ENCODE measurements at regions not wholly inside any gene's neighbourhood (a gene's known extent, or its start where the extent isn't known, plus 50 kb on each side); places are given as distances from the start of the nearest gene placed in this dataset.

DNA sequence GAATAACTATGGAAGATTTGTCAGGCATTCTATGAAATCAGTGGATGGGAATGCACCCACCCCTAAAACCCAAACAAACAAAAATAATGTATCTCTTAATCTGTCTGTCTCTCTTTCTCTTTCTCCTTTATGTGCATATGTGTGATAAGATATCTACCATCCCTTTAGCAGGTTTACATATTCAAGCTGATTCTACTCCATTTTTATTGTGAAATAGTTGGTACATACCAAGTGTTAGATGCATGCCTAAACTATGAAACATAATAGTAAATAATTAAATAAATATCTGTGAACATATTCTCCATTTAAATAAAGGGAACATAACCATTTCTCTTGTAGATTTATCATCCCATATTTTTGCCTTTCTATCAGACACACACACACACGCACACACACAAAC lies 121.8 kb upstream of the PCDH9 start:
- TF ChIP-seq POLR2A (IDR thresholded peaks at IDR 0.05; ENCODE audit: low read length) (no peak), CEBPB (IDR thresholded peaks at IDR 0.05) (no peak), CHD2 (IDR thresholded peaks at IDR 0.05; ENCODE audit: low read length, partially characterized antibody) (no peak), NR3C1 (IDR thresholded peaks at IDR 0.05) (no peak), TP53 (CRISPR knock-in tag; IDR thresholded peaks at IDR 0.05) (no peak), SMC3 (IDR thresholded peaks at IDR 0.05) (no peak), EP300 (IDR thresholded peaks at IDR 0.05) (no peak)
- TF ChIP-seq, protein P1, sequence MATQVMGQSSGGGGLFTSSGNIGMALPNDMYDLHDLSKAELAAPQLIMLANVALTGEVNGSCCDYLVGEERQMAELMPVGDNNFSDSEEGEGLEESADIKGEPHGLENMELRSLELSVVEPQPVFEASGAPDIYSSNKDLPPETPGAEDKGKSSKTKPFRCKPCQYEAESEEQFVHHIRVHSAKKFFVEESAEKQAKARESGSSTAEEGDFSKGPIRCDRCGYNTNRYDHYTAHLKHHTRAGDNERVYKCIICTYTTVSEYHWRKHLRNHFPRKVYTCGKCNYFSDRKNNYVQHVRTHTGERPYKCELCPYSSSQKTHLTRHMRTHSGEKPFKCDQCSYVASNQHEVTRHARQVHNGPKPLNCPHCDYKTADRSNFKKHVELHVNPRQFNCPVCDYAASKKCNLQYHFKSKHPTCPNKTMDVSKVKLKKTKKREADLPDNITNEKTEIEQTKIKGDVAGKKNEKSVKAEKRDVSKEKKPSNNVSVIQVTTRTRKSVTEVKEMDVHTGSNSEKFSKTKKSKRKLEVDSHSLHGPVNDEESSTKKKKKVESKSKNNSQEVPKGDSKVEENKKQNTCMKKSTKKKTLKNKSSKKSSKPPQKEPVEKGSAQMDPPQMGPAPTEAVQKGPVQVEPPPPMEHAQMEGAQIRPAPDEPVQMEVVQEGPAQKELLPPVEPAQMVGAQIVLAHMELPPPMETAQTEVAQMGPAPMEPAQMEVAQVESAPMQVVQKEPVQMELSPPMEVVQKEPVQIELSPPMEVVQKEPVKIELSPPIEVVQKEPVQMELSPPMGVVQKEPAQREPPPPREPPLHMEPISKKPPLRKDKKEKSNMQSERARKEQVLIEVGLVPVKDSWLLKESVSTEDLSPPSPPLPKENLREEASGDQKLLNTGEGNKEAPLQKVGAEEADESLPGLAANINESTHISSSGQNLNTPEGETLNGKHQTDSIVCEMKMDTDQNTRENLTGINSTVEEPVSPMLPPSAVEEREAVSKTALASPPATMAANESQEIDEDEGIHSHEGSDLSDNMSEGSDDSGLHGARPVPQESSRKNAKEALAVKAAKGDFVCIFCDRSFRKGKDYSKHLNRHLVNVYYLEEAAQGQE (IDR thresholded peaks at IDR 0.05) = no peak
- TF ChIP-seq, protein P2, sequence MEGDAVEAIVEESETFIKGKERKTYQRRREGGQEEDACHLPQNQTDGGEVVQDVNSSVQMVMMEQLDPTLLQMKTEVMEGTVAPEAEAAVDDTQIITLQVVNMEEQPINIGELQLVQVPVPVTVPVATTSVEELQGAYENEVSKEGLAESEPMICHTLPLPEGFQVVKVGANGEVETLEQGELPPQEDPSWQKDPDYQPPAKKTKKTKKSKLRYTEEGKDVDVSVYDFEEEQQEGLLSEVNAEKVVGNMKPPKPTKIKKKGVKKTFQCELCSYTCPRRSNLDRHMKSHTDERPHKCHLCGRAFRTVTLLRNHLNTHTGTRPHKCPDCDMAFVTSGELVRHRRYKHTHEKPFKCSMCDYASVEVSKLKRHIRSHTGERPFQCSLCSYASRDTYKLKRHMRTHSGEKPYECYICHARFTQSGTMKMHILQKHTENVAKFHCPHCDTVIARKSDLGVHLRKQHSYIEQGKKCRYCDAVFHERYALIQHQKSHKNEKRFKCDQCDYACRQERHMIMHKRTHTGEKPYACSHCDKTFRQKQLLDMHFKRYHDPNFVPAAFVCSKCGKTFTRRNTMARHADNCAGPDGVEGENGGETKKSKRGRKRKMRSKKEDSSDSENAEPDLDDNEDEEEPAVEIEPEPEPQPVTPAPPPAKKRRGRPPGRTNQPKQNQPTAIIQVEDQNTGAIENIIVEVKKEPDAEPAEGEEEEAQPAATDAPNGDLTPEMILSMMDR (IDR thresholded peaks at IDR 0.05) = no peak
- TF ChIP-seq, protein P3, sequence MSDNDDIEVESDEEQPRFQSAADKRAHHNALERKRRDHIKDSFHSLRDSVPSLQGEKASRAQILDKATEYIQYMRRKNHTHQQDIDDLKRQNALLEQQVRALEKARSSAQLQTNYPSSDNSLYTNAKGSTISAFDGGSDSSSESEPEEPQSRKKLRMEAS (IDR thresholded peaks at IDR 0.05) = no peak
- TF ChIP-seq, protein P4, sequence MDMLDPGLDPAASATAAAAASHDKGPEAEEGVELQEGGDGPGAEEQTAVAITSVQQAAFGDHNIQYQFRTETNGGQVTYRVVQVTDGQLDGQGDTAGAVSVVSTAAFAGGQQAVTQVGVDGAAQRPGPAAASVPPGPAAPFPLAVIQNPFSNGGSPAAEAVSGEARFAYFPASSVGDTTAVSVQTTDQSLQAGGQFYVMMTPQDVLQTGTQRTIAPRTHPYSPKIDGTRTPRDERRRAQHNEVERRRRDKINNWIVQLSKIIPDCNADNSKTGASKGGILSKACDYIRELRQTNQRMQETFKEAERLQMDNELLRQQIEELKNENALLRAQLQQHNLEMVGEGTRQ (IDR thresholded peaks at IDR 0.05) = no peak
